B cell (primary cell): ENCODE measurements at regions not wholly inside any gene's neighbourhood (a gene's known extent, or its start where the extent isn't known, plus 50 kb on each side); places are given as distances from the start of the nearest gene placed in this dataset.

ENCODE experiments used
- ATAC-seq: fragments of 200-7000 bp; cut with Tn5 transposase; one replicate; pipeline ENCODE4 v1.10.0; 2021; ENCODE audit warnings: low read depth, mild to moderate bottlenecking, moderate number of reproducible peaks, moderate library complexity
- CTCF ChIA-PET: fragments of 350-600 bp; sonication (Branson Sonifier 250); formaldehyde crosslinking; loops from one replicate; lab custom pipeline; 2021; ENCODE audit warnings: antibody characterized with exemption, inconsistent platforms; lab: Charles Lee
- POLR2A ChIA-PET: fragments of 350-600 bp; sonication (Branson Sonifier 250); formaldehyde crosslinking; loops from one replicate; lab custom pipeline; 2021; ENCODE audit warnings: antibody characterized with exemption; lab: Charles Lee
- DNase-seq: peaks from one replicate; pipeline ENCODE4 v3.0.0; 2013
- H2AFZ ChIP-seq: 2 replicates; pipeline ENCODE4 v1.6.1; 2012; ENCODE audit warnings: mild to moderate bottlenecking, low read depth, low read length; ENCODE audit not compliant: insufficient read depth, poor library complexity, severe bottlenecking
- H3K27ac ChIP-seq, 2 donors: 1 replicate in 1 of 2; 2 replicates in 1 of 2; pipeline ENCODE4 v1.5.1; 2012 to 2013; ENCODE audit warnings: low read length in 2 of 2, mild to moderate bottlenecking in 2 of 2, moderate library complexity in 1 of 2
- H3K27me3 ChIP-seq, 4 experiments: fragments of 200-600 bp in 1 of 4; sonication (generic) in 1 of 4; replicated peaks in 1 of 4; 1 replicate in 2 of 4; 2 replicates in 2 of 4; pipeline versions ENCODE4 v1.6.1 to v1.7.0; 2013 to 2016; ENCODE audit warnings: low read length in 3 of 4, mild to moderate bottlenecking in 2 of 4, mixed read lengths in 1 of 4, moderate library complexity in 1 of 4; ENCODE audit not compliant: insufficient read depth in 4 of 4, control insufficient read depth in 3 of 4; ENCODE audit errors: control extremely low read depth in 1 of 4
- H3K36me3 ChIP-seq, 2 experiments: replicated peaks in 1 of 2; 1 replicate in 1 of 2; 2 replicates in 1 of 2; pipeline versions ENCODE4 v1.6.1 to v1.7.1; 2013; ENCODE audit warnings: low read length in 1 of 2; ENCODE audit not compliant: insufficient read depth in 2 of 2, control insufficient read depth in 1 of 2; ENCODE audit errors: control extremely low read depth in 1 of 2, extremely low read depth in 1 of 2
- H3K4me1 ChIP-seq, 2 donors: fragments of 200-600 bp in 1 of 2; sonication (generic) in 1 of 2; 1 replicate in 1 of 2; 2 replicates in 1 of 2; pipeline versions ENCODE4 v1.5.1 to v1.6.1; 2013 to 2017; ENCODE audit warnings: low read length in 2 of 2; ENCODE audit not compliant: control insufficient read depth in 2 of 2, insufficient read depth in 2 of 2
- H3K4me2 ChIP-seq: replicated peaks from 2 replicates; pipeline ENCODE3; 2012; ENCODE audit warnings: mild to moderate bottlenecking, low read depth, low read length; ENCODE audit not compliant: poor library complexity, severe bottlenecking
- H3K4me3 ChIP-seq, 5 experiments: fragments of 200-600 bp in 1 of 5; sonication (generic) in 1 of 5; 1 replicate in 3 of 5; 2 replicates in 2 of 5; pipeline versions ENCODE4 v1.5.1 to v1.7.0; 2011 to 2016; ENCODE audit warnings: low read length in 4 of 5, mild to moderate bottlenecking in 4 of 5, low read depth in 2 of 5, control low read depth in 1 of 5, moderate library complexity in 1 of 5; ENCODE audit not compliant: insufficient read depth in 1 of 5; ENCODE audit errors: control extremely low read depth in 1 of 5, extremely low read depth in 1 of 5
- H3K79me2 ChIP-seq: fragments of 200-600 bp; sonication (generic); one replicate; pipeline ENCODE4 v1.6.0; 2016; ENCODE audit warnings: low read length; ENCODE audit not compliant: control insufficient read depth, insufficient read depth
- H3K9ac ChIP-seq: fragments of 200-600 bp; sonication (generic); 2 replicates; pipeline ENCODE4 v1.6.1; 2017; ENCODE audit warnings: mild to moderate bottlenecking, low read length, moderate library complexity
- H3K9me3 ChIP-seq, 3 donors: one replicate each; pipeline versions ENCODE4 v1.6.1 to v1.7.1; 2013; ENCODE audit warnings: low read length in 2 of 3; ENCODE audit not compliant: control insufficient read depth in 2 of 3, insufficient read depth in 1 of 3; ENCODE audit errors: control extremely low read depth in 1 of 3
- H4K20me1 ChIP-seq: 2 replicates; pipeline ENCODE4 v1.6.0; 2012; ENCODE audit warnings: mild to moderate bottlenecking, low read length; ENCODE audit not compliant: insufficient read depth, control insufficient read depth, poor library complexity, severe bottlenecking
- H3K27ac Mint-ChIP-seq: one replicate; pipeline ENCODE4 v1.8.0; 2021; ENCODE audit warnings: mixed read lengths
- H3K27me3 Mint-ChIP-seq: one replicate; pipeline ENCODE4 v1.8.0; 2021; ENCODE audit warnings: mixed read lengths
- H3K4me1 Mint-ChIP-seq: one replicate; pipeline ENCODE4 v1.8.0; 2021; ENCODE audit warnings: mixed read lengths
- H3K4me3 Mint-ChIP-seq: one replicate; pipeline ENCODE4 v1.8.0; 2021; ENCODE audit warnings: mixed read lengths
- H3K9me3 Mint-ChIP-seq: one replicate; pipeline ENCODE4 v1.8.0; 2022; ENCODE audit warnings: mixed read lengths; ENCODE audit not compliant: insufficient read depth
- CTCF ChIP-seq: fragments of 200-600 bp; IDR thresholded peaks from one replicate; pipeline ENCODE4 v1.8.0; 2022; ENCODE audit warnings: antibody characterized with exemption, mild to moderate bottlenecking
- EZH2 ChIP-seq: IDR thresholded peaks from 2 replicates; pipeline ENCODE4 v1.6.1; 2012; ENCODE audit warnings: borderline replicate concordance, low read depth, mild to moderate bottlenecking, moderate library complexity, low read length; ENCODE audit not compliant: insufficient read depth, poor library complexity, severe bottlenecking
- WGBS: methylation state at CpG from one replicate; pipeline ENCODE4 v1.1.5; 2013; ENCODE audit warnings: missing lambda C conversion rate; ENCODE audit not compliant: insufficient coverage; 5-methylcytosine and 5-hydroxymethylcytosine counted together
- intact Hi-C: fragments of 100-400 bp; cut with micrococcal nuclease; formaldehyde crosslinking; loops from one replicate; pipeline ENCODE4 v1.10.0; 2022

GRCh38 chr2:175630280-175631244 is 371.5 kb downstream of the LNPK start:
- intact Hi-C loops = no loop called here
- no peaks in the 10 kb centered on the region for H3K79me2 ChIP-seq
- no peaks in the 10 kb centered on the region for H3K4me1 Mint-ChIP-seq
- no peak overlapping the region for H3K4me3 Mint-ChIP-seq
- H3K4me2 ChIP-seq = no peak overlapping the region
- H3K27ac ChIP-seq = no peak overlapping the region
- H3K9me3 ChIP-seq = peaks cover 0 to 3% (median 0%) of the 10 kb centered on the region in 3 donors
- POLR2A ChIA-PET = no interaction called here
- no peak overlapping the region for H3K27ac Mint-ChIP-seq
- no peaks in the 10 kb centered on the region for H3K36me3 ChIP-seq
- no peaks in the 10 kb centered on the region for H4K20me1 ChIP-seq
- no peaks in the 10 kb centered on the region for H3K4me1 ChIP-seq
- H3K27me3 ChIP-seq = peaks cover 0 to 7% (median 0%) of the 10 kb centered on the region in 4 experiments
- DNase-seq (no peak), ATAC-seq (no peak)
- no peak overlapping the region for H2AFZ ChIP-seq
- H3K9me3 Mint-ChIP-seq = no peaks in the 10 kb centered on the region
- CTCF ChIA-PET = no interaction called here
- no peak overlapping the region for H3K4me3 ChIP-seq
- WGBS = 42% methylated on average over 7 of the region's 15 CpGs
- H3K27me3 Mint-ChIP-seq = peaks cover 8% of the 10 kb centered on the region
- no peak overlapping the region for H3K9ac ChIP-seq
- TF ChIP-seq EZH2 (no peak), CTCF (no peak)

GRCh38 chr2:175628243-175628642 is 373.8 kb downstream of the LNPK start:
- POLR2A ChIA-PET = no interaction called here
- Histone ChIP-seq H4K20me1 (no peaks in the 10 kb centered on the region), H3K79me2 (no peaks in the 10 kb centered on the region), H3K27ac (no peak overlapping the region), H3K9ac (no peak overlapping the region), H3K36me3 (no peaks in the 10 kb centered on the region), H3K27me3 (peaks cover 0 to 4% (median 0%) of the 10 kb centered on the region in 4 experiments), H3K9me3 (peaks cover 0 to 3% (median 0%) of the 10 kb centered on the region in 3 donors), H3K4me2 (no peak overlapping the region), H2AFZ (no peak overlapping the region), H3K4me3 (no peak overlapping the region), H3K4me1 (no peaks in the 10 kb centered on the region)
- no peak for TF ChIP-seq EZH2
- TF ChIP-seq CTCF = no peak
- ATAC-seq (no peak), DNase-seq (no peak)
- Mint-ChIP-seq H3K4me3 (no peak overlapping the region), H3K27ac (no peak overlapping the region), H3K4me1 (no peaks in the 10 kb centered on the region), H3K9me3 (no peaks in the 10 kb centered on the region), H3K27me3 (peaks cover 8% of the 10 kb centered on the region)
- intact Hi-C loops = no loop called here
- CTCF ChIA-PET = no interaction called here
